COLO829 (cell line): ENCODE measurements at regions not wholly inside any gene's neighbourhood (a gene's known extent, or its start where the extent isn't known, plus 50 kb on each side); places are given as distances from the start of the nearest gene placed in this dataset.

Experiments used
- DNase-seq: peaks from one replicate; pipeline ENCODE4 v3.0.0; 2012; ENCODE audit warnings: low spot score

- no peak for DNase-seq
These were observed 50.5 kb upstream of the DLX2 start for GRCh38 chr2:172153156-172153555.

GRCh38 chr2:172153757-172154156 is 51.1 kb upstream of the DLX2 start:
- no peak for DNase-seq

DNA sequence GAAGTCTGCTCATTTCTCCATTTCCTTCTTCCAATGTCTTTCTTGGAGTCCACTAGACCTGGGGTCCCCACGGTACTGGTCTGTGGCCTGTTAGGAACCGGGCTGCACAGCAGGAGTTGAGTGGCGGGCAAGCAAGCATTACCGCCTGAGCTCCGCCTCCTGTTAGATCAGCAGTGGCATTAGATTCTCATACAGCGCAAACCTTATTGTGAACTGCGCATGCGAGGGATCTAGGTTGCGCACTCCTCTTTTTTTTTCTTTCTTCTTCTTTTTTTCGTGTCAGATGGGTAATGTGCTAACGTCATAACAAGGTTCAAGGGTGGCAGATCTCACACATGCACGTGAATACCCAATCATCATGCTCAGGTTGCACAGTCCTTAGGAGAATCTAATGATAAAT is 53.1 kb upstream of the DLX2 start:
- no peak for DNase-seq

DNA sequence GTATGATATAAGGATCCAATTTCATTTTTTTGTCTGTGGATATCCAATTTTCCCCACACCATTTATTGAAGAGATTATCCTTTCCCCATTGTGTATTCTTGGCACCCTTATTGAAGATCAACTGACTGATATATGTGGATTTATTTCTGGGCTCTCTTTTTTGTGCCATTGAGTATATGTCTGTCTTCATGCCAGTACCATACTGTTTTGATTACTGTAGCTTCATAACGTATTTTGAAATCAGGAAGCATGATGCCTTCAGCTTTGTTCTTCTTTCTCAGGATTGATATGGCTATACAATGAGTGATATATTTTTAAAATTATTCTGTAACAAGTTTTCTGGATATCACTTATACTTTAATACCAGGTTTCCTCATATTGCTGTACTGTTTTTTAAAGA is 58.1 kb upstream of the DLX2 start:
- no peak for DNase-seq

DNA sequence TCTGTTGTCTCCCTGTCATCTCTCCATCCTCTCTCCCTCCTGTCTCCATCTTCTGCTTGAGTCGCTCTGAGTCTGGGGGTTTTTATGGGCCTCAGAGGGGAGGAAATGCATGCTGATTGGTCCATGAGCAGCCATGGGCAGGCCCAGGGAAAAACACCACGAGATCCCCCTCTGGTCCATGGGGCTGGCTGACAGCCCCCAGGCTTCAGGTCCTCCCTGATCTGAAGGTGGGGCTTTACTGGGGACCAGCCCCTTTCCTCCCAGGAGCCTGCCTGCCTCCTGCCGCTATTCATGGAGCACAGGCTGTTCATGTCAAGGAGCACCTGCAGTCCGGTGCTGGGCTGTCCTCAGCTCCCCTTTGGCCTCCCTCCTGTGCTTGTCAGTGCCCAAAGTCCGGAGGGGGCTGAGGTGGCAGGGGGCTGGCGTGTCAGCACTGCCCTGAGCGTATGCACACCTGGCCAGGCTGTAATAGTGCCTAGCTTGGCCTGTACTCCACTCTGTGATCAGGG is 59.6 kb upstream of the DLX2 start:
- no peak for DNase-seq

DNA sequence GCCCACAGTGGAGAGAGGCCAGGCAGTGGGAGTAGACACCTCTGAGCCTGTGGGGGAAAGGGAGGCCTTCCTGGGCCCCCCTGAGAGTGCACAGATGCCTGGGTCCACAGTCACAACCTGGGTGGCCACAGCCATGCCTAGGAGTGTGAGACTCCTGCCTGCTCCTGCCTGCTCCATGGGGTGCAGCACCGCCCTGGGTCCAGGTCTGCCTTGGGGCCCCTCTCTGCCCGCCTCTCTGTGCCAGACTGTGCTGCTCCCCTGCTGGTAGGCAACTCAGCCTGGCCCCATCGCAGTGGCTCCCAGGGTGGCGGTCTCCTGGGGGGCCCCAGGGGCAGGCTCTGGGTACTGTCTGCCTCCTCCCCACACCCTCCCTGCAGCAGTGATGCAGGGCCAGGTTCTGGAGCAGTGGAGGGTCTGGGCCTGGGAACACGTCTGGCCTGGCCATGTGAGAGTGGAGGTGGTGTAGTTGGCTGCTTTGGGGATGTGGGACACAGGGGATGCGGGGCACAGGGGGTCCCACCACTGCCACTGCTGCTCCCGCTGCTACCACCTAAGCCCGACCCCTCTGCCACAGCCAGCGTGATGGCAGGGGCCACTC is 60.1 kb upstream of the DLX2 start:
- DNase-seq = no peak

- no peak for DNase-seq
These were observed 66.2 kb upstream of the DLX2 start for GRCh38 chr2:172168917-172169346.

DNA sequence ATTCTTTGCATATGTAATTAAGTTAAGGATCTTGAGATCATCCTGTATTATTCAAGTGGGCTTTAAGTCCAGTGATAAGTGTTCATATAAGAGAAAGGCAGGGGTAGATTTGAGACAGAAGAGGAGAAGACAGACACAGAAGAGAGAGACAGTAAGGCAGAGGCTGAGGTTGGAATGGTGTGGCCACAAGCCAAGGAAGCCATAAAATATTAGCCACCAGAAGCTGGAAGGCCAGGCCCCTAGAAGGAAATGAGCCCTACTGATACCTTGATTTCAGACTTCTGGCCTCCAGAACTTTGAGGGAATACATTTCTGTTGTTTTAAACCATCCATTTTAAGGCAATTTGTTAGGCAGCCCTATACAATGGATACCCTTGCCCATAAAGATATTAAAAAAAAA is 66.9 kb upstream of the DLX2 start:
- DNase-seq = no peak

DNA sequence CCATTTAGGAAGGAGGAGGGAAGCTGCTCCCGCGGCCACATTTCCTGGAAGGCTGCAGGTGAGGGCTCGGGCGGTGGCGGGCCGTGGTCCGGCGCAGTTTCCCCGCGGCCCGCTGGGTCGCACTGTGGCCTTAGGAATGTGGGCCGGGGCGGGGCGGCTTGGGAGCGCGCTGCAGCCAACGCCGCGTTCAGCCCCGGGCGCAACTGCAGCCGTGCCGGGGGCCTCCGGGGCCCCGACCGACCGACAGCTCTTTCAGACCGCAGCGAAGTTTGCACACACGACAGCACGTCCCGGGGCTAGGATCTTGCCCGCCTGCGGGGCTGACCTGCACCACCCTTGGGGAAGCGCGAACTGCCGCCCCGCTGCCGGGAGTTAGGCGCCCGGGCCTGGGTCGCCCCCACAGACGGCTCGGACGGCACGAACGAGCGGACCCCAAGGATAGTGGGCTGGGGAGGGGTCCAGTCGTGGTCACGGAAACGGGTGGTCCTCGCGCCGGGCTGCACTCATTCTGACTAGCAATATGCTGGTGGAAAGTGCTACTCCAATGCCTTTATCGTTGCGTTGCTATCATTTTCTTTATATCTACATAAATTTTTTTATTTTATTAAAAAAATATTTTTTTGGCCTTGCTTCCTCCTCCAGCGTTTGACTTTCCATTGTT is 69.9 kb upstream of the DLX2 start:
- DNase-seq = peak; percentile 48

DNA sequence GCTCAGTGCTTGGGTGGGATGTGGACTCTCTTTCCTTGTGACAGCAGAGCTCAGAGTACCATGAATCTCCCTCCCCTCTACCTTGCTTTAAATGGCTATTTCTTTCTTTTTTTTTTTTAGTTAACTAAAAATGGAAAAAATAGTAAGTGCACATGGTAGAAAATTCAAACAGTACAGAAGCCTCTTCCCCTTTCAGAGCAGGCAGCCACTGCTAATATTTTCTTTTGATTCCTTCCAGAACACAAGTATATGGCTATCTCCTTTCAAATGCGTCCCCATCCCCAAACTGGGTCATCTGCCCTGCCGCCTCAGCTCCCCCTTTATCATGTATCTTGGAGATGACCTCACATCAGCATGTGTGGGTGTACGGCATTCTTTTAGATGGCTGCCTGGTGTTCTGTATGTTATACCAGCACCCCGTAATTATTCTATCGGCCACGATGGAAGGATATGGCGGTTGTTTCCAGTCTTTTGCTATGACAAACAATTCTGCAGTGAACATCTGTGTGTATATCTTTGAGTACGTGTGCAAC is 70.5 kb upstream of the DLX2 start:
- no peak for DNase-seq

DNA sequence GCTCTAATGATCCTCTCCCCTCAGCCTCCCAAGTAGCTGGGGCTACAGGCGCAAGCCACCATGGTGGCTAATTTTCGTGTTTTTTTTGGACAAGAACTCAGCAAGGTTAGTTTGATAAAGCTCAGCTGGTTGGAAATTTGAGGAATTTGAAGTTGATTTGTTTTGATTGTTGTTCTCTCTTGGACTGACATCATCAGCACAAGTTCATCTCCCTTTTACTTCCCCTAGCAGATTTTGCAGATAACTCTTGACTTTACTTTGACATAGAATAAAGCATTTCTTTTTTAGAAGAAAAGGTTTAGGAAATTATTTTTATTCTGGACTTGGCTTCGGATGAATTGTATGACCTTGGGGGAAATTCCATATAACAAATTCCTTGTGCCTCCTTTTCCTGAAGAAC is 74.9 kb upstream of the DLX2 start:
- no peak for DNase-seq

DNA sequence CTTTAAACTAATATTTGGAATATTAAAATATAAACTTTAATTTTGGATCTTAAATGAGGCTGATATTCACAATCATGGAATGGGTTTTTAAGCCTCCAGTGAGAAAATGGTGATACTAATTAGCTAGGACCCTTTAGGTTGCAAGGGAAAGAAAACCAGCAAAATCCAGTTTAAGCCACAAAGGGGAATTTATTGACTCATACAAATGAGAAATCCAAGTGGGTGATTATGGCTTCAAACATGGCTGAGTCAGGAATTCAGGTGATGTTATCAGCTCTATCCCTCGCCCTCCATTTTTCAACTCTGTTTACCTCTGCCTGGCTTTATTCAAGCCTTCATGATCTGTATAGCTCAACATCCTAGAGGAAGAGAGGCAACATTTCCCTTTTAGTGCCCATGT is 75.3 kb upstream of the DLX2 start:
- no peak for DNase-seq

DNA sequence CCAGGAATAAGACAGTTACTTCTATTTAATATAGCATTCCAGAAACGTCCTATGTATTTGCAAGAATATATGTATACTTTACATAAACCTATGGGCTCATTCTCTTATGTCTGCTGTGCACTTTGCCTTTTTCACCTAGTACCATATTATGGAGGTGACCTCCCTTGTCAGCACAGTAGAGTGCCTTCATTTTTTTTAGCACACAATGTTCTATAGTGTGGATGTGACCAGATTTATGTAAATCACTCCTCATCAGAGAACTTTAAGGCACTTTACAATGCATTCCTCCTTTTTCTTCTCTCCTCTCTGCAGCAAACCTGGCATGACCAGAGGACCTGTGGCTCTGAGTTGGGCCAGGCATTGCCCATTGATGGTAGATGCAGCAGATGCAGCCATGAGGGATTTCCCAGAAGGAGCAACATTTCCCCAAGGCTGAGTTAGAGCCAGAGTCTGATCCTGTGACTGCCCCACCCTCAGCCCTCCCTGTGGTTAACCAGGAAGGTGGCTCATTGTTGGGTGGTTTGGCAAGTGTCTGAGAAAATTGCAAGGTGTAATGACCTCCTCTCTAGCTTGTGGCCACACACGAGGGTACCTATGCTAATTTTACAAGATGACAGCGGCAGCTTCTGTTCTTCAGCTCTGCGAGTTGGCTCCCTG is 76.5 kb upstream of the DLX2 start:
- DNase-seq = no peak

- DNase-seq = peak; percentile 79
These were observed 79.1 kb upstream of the DLX2 start for GRCh38 chr2:172181840-172182239.

- DNase-seq = no peak
These were observed 79.9 kb upstream of the DLX2 start for GRCh38 chr2:172182624-172183023.

DNA sequence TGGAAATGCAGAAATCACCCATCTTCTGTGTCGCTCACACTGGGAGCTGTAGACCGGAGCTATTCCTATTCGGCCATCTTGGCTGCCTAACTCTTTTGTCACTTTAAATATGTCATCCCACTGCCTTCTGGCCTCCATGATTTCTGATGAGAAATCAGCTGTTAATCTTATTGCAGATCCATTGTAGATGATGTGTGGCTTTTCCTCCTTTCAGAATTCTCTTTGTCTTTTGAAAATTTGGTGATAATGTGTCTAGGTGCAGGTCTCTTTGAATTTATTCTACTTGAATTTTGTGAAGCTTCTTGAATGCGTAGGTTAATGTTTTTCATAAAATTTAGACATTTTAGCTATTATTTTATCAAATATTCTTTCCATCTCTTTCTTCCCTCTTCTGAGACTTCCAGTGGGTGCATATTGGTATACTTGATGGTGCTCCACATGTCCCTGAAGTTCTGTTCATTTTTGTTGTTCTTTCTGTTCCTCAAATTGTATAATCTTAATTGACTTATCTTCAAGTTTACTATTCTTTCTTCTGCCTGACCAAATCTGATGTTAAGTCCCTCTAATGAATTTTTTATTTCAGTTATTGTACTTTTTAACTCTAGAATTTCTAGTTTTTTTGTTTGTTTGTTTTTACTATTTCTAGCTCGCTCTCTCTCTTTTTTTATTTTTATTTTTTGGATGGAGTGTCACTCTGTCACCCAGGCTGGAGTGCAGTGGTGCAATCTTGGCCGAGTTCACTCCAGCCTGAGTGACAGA is 90.8 kb upstream of the DLX2 start:
- DNase-seq = no peak

GRCh38 chr2:172195836-172196376 is 93.2 kb upstream of the DLX2 start:
- no peak for DNase-seq

GRCh38 chr2:172196768-172197431 is 94.2 kb upstream of the DLX2 start:
- DNase-seq = no peak

DNA sequence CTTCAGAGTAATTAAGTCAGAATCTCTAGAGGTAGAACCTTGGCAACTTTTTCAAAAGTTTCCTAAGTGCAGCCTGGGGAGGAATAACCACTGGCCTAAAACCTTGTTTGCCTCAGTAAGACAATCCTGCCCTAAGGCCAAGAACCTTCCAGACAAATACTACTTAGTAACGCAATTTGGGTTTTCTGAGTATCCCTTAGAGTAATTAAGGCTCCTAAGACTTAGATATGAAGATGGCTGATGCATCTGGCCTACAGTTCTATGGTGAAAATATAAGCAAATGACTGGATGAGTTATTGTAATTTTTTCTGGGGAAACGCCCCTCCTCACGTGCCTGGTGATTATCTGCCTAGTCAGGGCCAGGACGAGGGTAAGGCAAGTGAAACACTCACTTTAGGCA is 95.7 kb upstream of the DLX2 start:
- DNase-seq = no peak

DNA sequence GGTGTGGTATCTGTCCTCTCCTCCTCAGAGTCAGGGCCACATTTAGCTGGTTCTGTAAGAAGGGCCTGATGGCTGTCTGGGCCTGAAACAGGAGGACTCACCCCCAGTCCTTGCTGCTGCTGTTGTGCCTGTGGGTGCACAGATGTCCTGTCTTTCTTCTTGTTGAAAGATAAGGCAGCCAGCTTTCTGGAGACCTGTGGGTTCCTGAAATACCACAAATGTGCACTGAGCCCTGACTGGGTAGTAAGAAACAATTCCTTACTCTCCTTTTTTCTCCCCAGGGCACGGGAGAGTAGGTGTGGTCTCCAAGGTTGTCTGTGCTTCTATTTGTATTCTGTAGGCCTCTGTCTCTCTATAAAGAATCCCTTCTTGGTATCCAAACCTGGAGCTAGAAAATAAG is 96.2 kb upstream of the DLX2 start:
- no peak for DNase-seq

DNA sequence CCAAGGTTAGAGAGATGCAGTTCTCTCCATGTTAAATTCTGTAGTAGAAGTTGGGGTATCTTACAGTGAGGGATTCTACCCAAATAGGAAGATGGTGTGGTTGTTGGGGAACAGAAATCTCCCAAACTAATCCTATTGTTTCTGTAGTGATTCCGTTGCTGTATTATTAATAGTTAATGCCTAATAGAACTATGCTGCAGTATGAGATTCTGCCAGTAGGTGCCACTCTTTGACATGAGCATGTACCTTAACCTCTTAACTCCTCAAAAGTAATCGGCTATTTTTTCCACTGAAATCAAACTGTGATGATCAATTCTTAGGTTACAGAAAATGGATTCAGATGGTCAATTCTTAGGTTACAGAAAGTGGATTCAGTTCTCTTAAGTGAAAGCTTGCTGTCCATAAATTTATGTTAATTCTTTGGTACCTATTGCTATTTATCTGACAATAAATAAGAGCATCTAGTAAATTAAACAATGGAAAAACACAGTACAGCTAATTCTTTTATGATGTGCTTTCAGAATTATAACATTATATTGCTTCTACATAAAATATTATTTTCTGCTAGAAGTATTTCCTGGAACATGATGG is 97.9 kb upstream of the DLX2 start:
- no peak for DNase-seq
